Colonic mucosa (tissue), 4 donors: ENCODE measurements at regions not wholly inside any gene's neighbourhood (a gene's known extent, or its start where the extent isn't known, plus 50 kb on each side); places are given as distances from the start of the nearest gene placed in this dataset.

ENCODE experiments used
- DNase-seq: peaks from one replicate; pipeline ENCODE4 v3.0.0-alpha.2; 2020
- H3K27ac ChIP-seq: fragments of 200-600 bp; one replicate; pipeline ENCODE4 v1.8.0; 2021
- H3K27me3 ChIP-seq: fragments of 200-600 bp; one replicate; pipeline ENCODE4 v1.8.0; 2021
- H3K36me3 ChIP-seq: fragments of 200-600 bp; one replicate; pipeline ENCODE4 v1.8.0; 2021
- H3K4me1 ChIP-seq: fragments of 200-600 bp; one replicate; pipeline ENCODE4 v1.8.0; 2021; ENCODE audit warnings: mild to moderate bottlenecking
- H3K4me3 ChIP-seq: fragments of 200-600 bp; one replicate; pipeline ENCODE4 v1.8.0; 2021
- H3K9ac ChIP-seq, 2 donors: one replicate each; pipeline ENCODE4 v1.7.0; 2013; ENCODE audit warnings: control low read depth in 2 of 2, low read depth in 2 of 2, low read length in 2 of 2
- H3K9me3 ChIP-seq: fragments of 200-600 bp; one replicate; pipeline ENCODE4 v1.8.0; 2021
- CTCF ChIP-seq: fragments of 200-600 bp; IDR thresholded peaks from one replicate; pipeline ENCODE4 v1.8.0; 2022; ENCODE audit warnings: antibody characterized with exemption, mild to moderate bottlenecking
- intact Hi-C: fragments of 100-400 bp; cut with DNase I; formaldehyde crosslinking; loops from one replicate; pipeline ENCODE4 v1.14.1; 2022
- donor health status: healthy.
- donor health status: DM: no; HTN: no; CAD: no.
- donor health status: DM: no; HTN: no; CAD: no.

- TF ChIP-seq CTCF: no peak
- no peak overlapping the region for H3K4me3 ChIP-seq
- H3K9ac ChIP-seq: no peak overlapping the region
- H3K36me3 ChIP-seq: no peaks in the 10 kb centered on the region
- no peaks in the 10 kb centered on the region for H3K9me3 ChIP-seq
- intact Hi-C loops: no loop called here
- H3K27me3 ChIP-seq: no peaks in the 10 kb centered on the region
- H3K4me1 ChIP-seq: no peaks in the 10 kb centered on the region
- DNase-seq: no peak
- H3K27ac ChIP-seq: no peak overlapping the region
Measured at GRCh38 chr2:239853121-239853520, 172.0 kb downstream of the NDUFA10 start.

GRCh38 chr2:239852272-239852671 lies 172.9 kb downstream of the NDUFA10 start:
- H3K27ac ChIP-seq: no peak overlapping the region
- intact Hi-C loops: no loop called here
- H3K4me1 ChIP-seq: no peaks in the 10 kb centered on the region
- peak; percentile 5 for DNase-seq
- TF ChIP-seq CTCF: no peak
- no peaks in the 10 kb centered on the region for H3K27me3 ChIP-seq
- H3K9ac ChIP-seq: no peak overlapping the region
- no peak overlapping the region for H3K4me3 ChIP-seq
- H3K9me3 ChIP-seq: no peaks in the 10 kb centered on the region
- H3K36me3 ChIP-seq: no peaks in the 10 kb centered on the region

GRCh38 chr2:239846789-239847676 lies 178.1 kb downstream of the NDUFA10 start:
- intact Hi-C loops: no loop called here
- TF ChIP-seq CTCF: no peak
- Histone ChIP-seq H3K27ac (no peak overlapping the region), H3K4me3 (no peak overlapping the region), H3K9ac (no peak overlapping the region), H3K9me3 (no peaks in the 10 kb centered on the region), H3K27me3 (no peaks in the 10 kb centered on the region), H3K4me1 (no peaks in the 10 kb centered on the region), H3K36me3 (no peaks in the 10 kb centered on the region)
- DNase-seq: no peak

GRCh38 chr2:239845968-239846367 lies 179.2 kb downstream of the NDUFA10 start:
- no peak for TF ChIP-seq CTCF
- DNase-seq: no peak
- intact Hi-C loops: no loop called here
- Histone ChIP-seq H3K27me3 (no peaks in the 10 kb centered on the region), H3K4me1 (no peaks in the 10 kb centered on the region), H3K9ac (no peak overlapping the region), H3K27ac (no peak overlapping the region), H3K9me3 (no peaks in the 10 kb centered on the region), H3K4me3 (no peak overlapping the region), H3K36me3 (no peaks in the 10 kb centered on the region)

- Histone ChIP-seq H3K4me3 (no peak overlapping the region), H3K9ac (no peak overlapping the region), H3K4me1 (no peaks in the 10 kb centered on the region), H3K9me3 (no peaks in the 10 kb centered on the region), H3K36me3 (no peaks in the 10 kb centered on the region), H3K27me3 (no peaks in the 10 kb centered on the region), H3K27ac (no peak overlapping the region)
- intact Hi-C loops: no loop called here
- peak; percentile 12 for DNase-seq
- TF ChIP-seq CTCF: no peak
Measured at GRCh38 chr2:239839306-239839705, 185.8 kb downstream of the NDUFA10 start.
